Neural crest cell (in vitro differentiated cells): ENCODE measurements at regions not wholly inside any gene's neighbourhood (a gene's known extent, or its start where the extent isn't known, plus 50 kb on each side); places are given as distances from the start of the nearest gene placed in this dataset.

ENCODE experiments used
- DNase-seq: peaks from one replicate; pipeline ENCODE4 v3.0.0; 2021; ENCODE audit warnings: low read depth, mixed read lengths, low spot score
- H3K27ac Mint-ChIP-seq: one replicate; pipeline ENCODE4 v1.8.0; 2021; ENCODE audit warnings: mild to moderate bottlenecking, mixed read lengths; ENCODE audit not compliant: unreplicated experiment
- H3K27me3 Mint-ChIP-seq: 2 replicates; pipeline ENCODE4 v1.8.0; 2021; ENCODE audit warnings: low read depth, mild to moderate bottlenecking, mixed read lengths
- H3K36me3 Mint-ChIP-seq: 2 replicates; pipeline ENCODE4 v1.8.0; 2021; ENCODE audit warnings: low read depth, mild to moderate bottlenecking, mixed read lengths
- H3K4me1 Mint-ChIP-seq: 2 replicates; pipeline ENCODE4 v1.8.0; 2021; ENCODE audit warnings: mixed read lengths
- H3K4me3 Mint-ChIP-seq: one replicate; pipeline ENCODE4 v1.8.0; 2021; ENCODE audit warnings: mild to moderate bottlenecking, mixed read lengths
- H3K9me3 Mint-ChIP-seq: 2 replicates; pipeline ENCODE4 v1.8.0; 2021; ENCODE audit warnings: mixed read lengths
- CTCF ChIP-seq: fragments of 200-600 bp; sonication (generic); conservative IDR thresholded peaks from 2 replicates; pipeline ENCODE4 v1.5.0; 2021; ENCODE audit warnings: antibody characterized with exemption, mild to moderate bottlenecking

GRCh38 chr3:182252802-182253201, 540.5 kb upstream of the ATP11B start:
- no peak overlapping the region for H3K27ac Mint-ChIP-seq
- peaks cover 45% of the 10 kb centered on the region for H3K4me1 Mint-ChIP-seq
- H3K36me3 Mint-ChIP-seq: no peaks in the 10 kb centered on the region
- H3K4me3 Mint-ChIP-seq: no peak overlapping the region
- no peak for DNase-seq
- no peaks in the 10 kb centered on the region for H3K27me3 Mint-ChIP-seq
- no peak for TF ChIP-seq CTCF
- H3K9me3 Mint-ChIP-seq: peaks cover 2% of the 10 kb centered on the region

- no peaks in the 10 kb centered on the region for H3K27me3 Mint-ChIP-seq
- no peak overlapping the region for H3K27ac Mint-ChIP-seq
- H3K9me3 Mint-ChIP-seq: no peaks in the 10 kb centered on the region
- H3K4me1 Mint-ChIP-seq: peaks cover 58% of the 10 kb centered on the region
- TF ChIP-seq CTCF: no peak
- DNase-seq: no peak
- no peaks in the 10 kb centered on the region for H3K36me3 Mint-ChIP-seq
- no peak overlapping the region for H3K4me3 Mint-ChIP-seq
These were observed 538.1 kb upstream of the ATP11B start for GRCh38 chr3:182255158-182255557.

- H3K4me3 Mint-ChIP-seq: no peak overlapping the region
- peaks cover 66% of the 10 kb centered on the region for H3K4me1 Mint-ChIP-seq
- no peak for TF ChIP-seq CTCF
These were observed 535.9 kb upstream of the ATP11B start for GRCh38 chr3:182257361-182257760.

GRCh38 chr3:182258538-182259177, 534.6 kb upstream of the ATP11B start:
- TF ChIP-seq CTCF: peak; percentile 87
- Mint-ChIP-seq H3K9me3 (no peaks in the 10 kb centered on the region), H3K27me3 (peaks cover 2% of the 10 kb centered on the region), H3K4me3 (no peak overlapping the region), H3K36me3 (no peaks in the 10 kb centered on the region), H3K4me1 (peaks cover 58% of the 10 kb centered on the region), H3K27ac (no peak overlapping the region)
- DNase-seq: no peak

More at GRCh38 chr3:182257361-182257760, 535.9 kb upstream of the ATP11B start:
- DNase-seq: no peak
- H3K27me3 Mint-ChIP-seq: peaks cover 2% of the 10 kb centered on the region
- H3K9me3 Mint-ChIP-seq: no peaks in the 10 kb centered on the region
- H3K27ac Mint-ChIP-seq: no peak overlapping the region
- H3K36me3 Mint-ChIP-seq: no peaks in the 10 kb centered on the region

GRCh38 chr3:182259579-182259978, 533.7 kb upstream of the ATP11B start:
- Mint-ChIP-seq H3K4me3 (no peak overlapping the region), H3K27ac (peak overlapping the region; percentile 14), H3K9me3 (no peaks in the 10 kb centered on the region), H3K36me3 (no peaks in the 10 kb centered on the region), H3K4me1 (peaks cover 57% of the 10 kb centered on the region), H3K27me3 (peaks cover 2% of the 10 kb centered on the region)
- TF ChIP-seq CTCF: no peak
- peak; percentile 23 for DNase-seq
